NCI-H2196 (cell line): ENCODE measurements at regions not wholly inside any gene's neighbourhood (a gene's known extent, or its start where the extent isn't known, plus 50 kb on each side); places are given as distances from the start of the nearest gene placed in this dataset.
"Not testable (repeated sequence)": the region's sequence is repeated elsewhere in the genome, so short reads cannot be mapped to it uniquely, and the experiment has no call there.

Experiments
- DNase-seq: peaks from one replicate; lab custom pipeline; 2025; ENCODE audit not compliant: unreplicated experiment; lab: John Stamatoyannopoulos, UW

DNA sequence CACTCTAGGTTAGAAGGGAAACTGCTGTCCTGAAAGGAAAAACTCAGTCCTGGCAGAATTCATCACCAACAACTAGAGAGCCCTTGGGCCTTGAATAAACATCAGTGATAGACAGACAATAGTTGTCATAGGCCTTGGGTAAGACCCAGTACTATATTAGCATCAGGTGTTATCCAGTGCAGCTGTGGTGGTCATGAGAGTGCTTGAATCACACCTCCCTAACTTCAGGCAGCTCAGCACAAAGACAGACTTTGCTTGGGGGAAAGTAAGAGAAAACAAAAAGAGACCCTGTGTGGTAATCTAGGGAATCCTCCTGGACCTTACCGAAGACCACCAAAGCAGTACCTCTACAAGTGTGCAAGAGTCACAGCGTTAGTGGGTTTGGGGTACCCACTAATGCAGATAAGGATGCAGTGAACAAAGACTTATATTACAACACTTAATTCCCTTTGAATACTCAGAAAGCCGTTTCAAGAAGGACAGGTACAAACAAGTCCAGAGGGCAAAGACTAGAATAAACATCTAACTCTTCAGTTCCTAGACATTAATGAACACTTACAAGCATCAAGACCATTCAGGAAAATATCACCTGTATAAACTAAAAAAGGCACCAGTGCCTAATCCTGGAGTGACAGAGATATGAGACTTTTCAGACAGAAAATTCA lies 332.3 kb upstream of the EPHA3 start:
- no peak for DNase-seq

GRCh38 chr3:88779482-88779881 lies 327.9 kb upstream of the EPHA3 start:
- DNase-seq = no peak

DNA sequence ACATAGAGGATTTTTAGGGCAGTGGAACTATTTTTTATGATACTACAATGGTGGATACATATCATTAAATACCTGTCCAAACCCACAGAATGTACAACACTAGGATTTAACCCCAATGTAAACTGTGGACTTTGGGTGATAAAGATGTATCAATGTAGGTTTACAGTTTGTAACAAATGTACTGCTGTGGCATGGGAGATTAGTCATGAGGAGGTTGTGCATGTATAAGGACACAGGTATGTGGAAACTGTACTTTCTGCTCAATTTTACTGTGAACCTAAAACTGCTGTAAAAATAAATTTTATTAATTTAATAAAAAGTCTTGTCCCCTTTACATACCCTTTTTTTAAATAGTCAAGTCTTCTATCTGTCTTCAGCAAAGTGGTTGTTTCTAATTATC lies 322.5 kb upstream of the EPHA3 start:
- DNase-seq = no peak

DNA sequence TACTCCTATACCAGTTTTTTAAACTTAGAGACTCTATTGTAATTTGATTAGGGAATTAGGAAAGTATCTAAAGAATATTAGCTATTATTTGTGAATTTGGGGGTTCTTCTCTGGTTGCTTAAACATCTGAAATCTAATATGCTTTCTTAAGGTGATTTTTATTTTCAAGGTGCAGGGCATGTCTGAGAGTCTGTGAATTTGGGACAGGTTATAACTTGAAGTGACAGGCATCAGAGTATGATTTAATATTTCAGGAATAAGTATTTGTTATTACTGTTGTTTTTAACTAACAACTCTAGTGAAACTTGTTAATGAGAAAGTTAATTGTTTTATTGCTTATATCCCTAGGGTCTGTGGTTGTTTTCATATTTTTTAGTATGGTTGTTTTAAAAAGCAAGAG lies 321.6 kb upstream of the EPHA3 start:
- no peak for DNase-seq

DNA sequence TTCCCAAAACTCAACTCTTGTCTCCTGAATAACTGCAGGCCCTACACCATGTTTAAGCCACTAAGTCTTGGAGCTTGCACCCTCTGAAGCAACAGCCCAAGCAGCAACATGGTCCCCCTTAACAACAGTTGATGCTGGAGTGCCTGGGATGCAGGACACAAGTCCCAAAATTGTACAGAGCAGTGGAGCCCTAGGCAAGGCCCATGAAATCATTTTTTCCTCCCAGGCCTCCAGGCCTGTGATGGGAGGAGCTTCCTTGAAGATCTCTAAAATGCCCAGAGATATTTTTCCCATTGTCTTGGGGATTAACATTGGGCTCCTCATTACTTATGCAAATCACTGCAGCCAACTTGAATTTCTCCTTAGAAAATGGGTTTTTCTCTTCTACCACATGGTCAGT lies 311.9 kb upstream of the EPHA3 start:
- DNase-seq = no peak

DNA sequence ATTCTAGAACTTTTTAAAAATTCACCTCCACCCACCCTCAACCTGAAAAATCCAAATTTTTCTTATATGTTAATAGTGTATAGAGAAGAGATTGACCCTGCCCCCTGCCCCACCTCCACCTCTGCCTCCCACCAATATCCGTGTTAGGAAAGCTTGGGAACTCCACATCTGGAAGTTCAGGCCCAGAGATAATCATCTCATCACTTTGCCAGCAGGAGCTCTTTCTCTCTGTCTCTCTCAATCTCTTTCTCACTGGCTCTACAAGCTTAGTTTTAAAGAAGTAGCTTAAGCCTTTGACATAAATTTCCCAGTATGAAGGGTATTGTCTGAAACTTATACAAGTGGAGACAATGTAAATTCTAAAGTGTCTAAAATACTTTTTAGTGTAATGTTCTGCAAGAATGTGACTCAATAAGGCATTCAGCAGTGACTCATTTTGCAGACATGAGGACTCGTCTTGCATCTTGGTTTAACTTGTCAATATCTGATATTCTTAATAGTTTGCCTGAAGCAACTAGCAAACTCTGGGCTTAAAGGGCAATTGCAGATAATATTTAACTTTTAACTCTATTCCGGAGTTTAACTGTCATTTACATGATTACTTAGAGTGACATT lies 299.8 kb upstream of the EPHA3 start:
- DNase-seq = no peak

GRCh38 chr3:88809993-88810392 lies 297.4 kb upstream of the EPHA3 start:
- DNase-seq = no peak

GRCh38 chr3:88810455-88810854 lies 297.0 kb upstream of the EPHA3 start:
- no peak for DNase-seq

GRCh38 chr3:88811096-88811495 lies 296.3 kb upstream of the EPHA3 start:
- no peak for DNase-seq

- DNase-seq = no peak
Observed at GRCh38 chr3:88812576-88812975, 294.8 kb upstream of the EPHA3 start.

DNA sequence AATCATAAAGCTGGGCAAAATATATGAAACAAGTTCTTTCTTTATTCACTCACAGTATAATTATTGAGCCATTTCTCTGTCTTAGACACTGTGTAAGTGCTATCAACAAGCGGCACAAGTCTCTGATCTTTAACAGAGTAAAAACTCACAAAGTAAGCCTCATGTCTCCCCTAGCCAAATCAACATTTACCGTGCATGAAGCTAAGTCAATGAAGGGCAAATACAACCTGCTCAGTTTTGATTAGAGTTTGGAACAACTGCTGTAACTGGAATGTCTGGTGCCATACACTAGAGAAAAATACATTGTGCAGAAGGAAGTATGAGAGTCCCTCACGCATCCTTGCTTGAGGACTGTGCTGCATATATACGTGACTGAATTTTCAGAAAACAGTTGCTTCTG lies 291.0 kb upstream of the EPHA3 start:
- no peak for DNase-seq

- no peak for DNase-seq
Observed at GRCh38 chr3:88824666-88825564, 282.5 kb upstream of the EPHA3 start.

- DNase-seq = no peak
Observed at GRCh38 chr3:88828466-88828865, 279.0 kb upstream of the EPHA3 start.

DNA sequence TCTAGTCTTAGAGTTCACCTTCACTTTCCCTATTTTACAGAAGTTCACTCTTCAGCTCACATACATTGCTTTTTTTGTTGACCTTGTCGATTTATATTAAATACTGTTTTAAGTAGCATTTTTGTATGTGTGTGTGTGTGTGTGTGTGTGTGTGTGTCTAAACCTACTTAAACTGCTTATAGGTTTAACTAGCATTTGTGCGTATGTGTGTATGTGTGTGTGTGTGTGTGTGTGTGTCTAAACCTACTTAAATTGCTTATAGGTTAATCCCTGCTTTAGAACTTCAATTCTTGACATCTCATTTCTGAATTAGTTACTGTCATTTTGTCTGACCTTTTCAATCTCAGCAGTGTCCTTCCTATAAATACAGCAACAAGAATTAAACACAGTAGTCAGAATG lies 254.8 kb upstream of the EPHA3 start:
- DNase-seq = no peak

GRCh38 chr3:88863196-88863595 lies 244.2 kb upstream of the EPHA3 start:
- no peak for DNase-seq

DNA sequence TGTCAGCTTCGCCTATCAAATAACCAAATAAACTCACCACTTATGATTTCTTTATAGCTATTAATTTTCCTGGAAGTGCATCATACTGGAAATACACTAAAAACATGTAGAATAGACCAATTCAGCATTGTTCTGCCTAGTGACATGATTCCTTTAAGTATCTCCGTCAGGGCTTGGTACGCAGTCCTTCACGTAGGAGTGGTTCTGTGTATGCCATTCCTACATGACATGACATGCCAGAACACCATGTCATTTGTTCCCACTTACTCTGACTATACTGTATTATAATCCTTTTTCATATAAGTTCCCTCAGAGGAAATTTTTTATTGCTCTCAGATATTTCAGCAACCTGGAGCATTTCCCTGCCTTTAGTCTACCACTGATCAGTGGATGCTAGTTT lies 230.7 kb upstream of the EPHA3 start:
- DNase-seq = no peak

GRCh38 chr3:88879905-88880304 lies 227.5 kb upstream of the EPHA3 start:
- no peak for DNase-seq

DNA sequence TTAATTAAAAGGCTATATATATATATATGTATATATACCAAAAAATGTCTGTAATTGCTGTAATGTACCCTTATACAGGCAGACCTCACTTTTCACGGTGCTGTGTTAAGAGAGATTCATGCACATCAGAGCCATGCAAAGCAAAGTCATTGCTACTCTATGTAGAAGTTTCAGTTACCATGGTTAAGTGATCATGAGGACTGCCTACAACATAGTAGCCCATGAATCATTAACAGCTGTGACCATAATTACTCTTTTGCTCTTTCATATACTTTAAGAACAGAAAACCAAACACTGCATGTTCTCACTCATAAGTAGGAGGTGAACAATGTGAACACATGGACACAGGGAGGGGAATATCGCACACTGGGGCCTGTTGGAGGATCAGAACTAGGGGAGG lies 225.3 kb upstream of the EPHA3 start:
- DNase-seq = no peak

DNA sequence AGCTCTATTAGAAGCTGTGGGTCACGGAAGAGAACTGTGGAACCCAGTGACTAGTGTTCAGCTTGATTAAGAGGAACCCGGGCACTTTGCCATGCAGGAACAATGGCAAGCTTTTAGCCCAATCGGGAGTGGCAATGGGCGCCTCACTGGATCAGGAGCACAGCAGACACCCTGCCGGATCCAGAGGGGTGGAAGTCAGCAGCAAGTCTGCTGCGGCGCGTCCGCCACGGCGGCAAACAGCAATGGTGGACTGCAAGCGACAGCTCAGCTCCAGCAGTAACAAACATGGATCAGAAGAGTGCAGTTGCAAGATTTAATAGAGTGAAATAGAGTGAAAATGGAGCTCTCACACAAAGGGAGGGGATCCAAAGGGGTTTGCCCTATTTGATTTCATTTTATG lies 220.8 kb upstream of the EPHA3 start:
- DNase-seq = not testable (repeated sequence)

- DNase-seq = no peak
Observed at GRCh38 chr3:88896026-88896425, 211.4 kb upstream of the EPHA3 start.

- no peak for DNase-seq
Observed at GRCh38 chr3:88912294-88912877, 195.0 kb upstream of the EPHA3 start.

DNA sequence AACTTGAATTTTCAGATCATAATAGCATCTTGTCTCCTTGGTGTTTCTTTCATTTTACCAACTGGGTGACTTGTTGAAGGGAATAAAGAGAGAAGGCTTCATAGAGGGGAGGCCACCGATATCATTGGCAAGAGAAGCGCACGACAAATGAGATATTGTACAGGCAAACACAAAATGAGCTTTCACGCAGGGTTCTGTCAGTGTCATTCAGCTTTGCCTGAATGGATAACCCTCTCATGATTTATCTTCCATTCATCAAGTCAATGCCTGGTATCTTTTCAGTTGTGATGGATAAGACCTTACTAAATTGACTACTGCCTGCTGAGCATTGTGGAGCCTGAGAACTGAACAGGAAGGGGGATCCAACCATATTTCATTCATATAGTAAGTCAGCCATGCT lies 188.6 kb upstream of the EPHA3 start:
- DNase-seq = no peak
